ENCODE measurements at regions not wholly inside any gene's neighbourhood (a gene's known extent, or its start where the extent isn't known, plus 50 kb on each side); places are given as distances from the start of the nearest gene placed in this dataset.

GRCh38 chr3:127388427-127388826, 100.6 kb upstream of the PRR20G start:
- TF ChIP-seq CTCF (IDR thresholded peaks at IDR 0.05) (no peak), POLR2A (IDR thresholded peaks at IDR 0.05) (no peak)
